ENCODE measurements at regions not wholly inside any gene's neighbourhood (a gene's known extent, or its start where the extent isn't known, plus 50 kb on each side); places are given as distances from the start of the nearest gene placed in this dataset.

DNA sequence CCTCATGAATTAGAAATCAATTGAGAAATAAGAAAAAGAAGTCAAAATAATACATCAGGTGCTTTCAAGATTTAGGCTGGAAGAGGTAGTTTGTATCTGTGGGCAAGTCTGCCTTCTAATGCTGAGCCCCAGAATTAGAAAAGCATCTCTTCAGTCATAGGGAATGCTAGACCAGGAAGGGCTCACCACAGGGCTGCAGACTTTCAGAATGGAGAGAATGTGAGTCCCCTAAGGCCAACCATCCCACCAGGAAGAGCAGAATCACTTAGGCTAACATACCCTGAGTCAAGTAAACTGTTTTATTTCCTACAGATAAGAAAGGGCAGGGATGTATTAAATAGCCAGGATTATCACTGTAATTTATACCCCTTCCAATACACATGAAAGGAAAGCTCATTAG, 510.2 kb downstream of the RNF144B start:
- no peaks in the 10 kb centered on the region for H3K9me3 ChIP-seq (replicated peaks in 1 of 11)
- no peak overlapping the region for H3K27ac ChIP-seq
- H3K9ac ChIP-seq, result no peak overlapping the region
- H3K4me2 ChIP-seq, result no peak overlapping the region
- TF ChIP-seq Cebpa-rat (IDR thresholded peaks at IDR 0.05), result no peak
- no peak overlapping the region for H3K4me3 ChIP-seq
- H3K36me3 ChIP-seq, result no peaks in the 10 kb centered on the region
- no peaks in the 10 kb centered on the region for H3K27me3 ChIP-seq
- no peaks in the 10 kb centered on the region for H3K4me1 ChIP-seq
- H4K20me1 ChIP-seq, result no peaks in the 10 kb centered on the region

- TF ChIP-seq Cebpa-rat (IDR thresholded peaks at IDR 0.05), result no peak
- 0 out of 20 replicates have a peak, but pooled peaks cover 0 to 2% (median 0%) of the 10 kb centered on the region in 10 experiments for H3K4me1 ChIP-seq
- H3K9me3 ChIP-seq (replicated peaks in 1 of 11), result no peaks in the 10 kb centered on the region
- no peaks in the 10 kb centered on the region for H3K27me3 ChIP-seq
- no peak overlapping the region for H3K4me3 ChIP-seq
- no peak overlapping the region for H3K27ac ChIP-seq
- no peak overlapping the region for H3K9ac ChIP-seq
- no peak overlapping the region for H3K4me2 ChIP-seq
- no peaks in the 10 kb centered on the region for H3K36me3 ChIP-seq
- no peaks in the 10 kb centered on the region for H4K20me1 ChIP-seq
These were observed 517.5 kb downstream of the RNF144B start for GRCh38 chr6:18904681-18905080.

DNA sequence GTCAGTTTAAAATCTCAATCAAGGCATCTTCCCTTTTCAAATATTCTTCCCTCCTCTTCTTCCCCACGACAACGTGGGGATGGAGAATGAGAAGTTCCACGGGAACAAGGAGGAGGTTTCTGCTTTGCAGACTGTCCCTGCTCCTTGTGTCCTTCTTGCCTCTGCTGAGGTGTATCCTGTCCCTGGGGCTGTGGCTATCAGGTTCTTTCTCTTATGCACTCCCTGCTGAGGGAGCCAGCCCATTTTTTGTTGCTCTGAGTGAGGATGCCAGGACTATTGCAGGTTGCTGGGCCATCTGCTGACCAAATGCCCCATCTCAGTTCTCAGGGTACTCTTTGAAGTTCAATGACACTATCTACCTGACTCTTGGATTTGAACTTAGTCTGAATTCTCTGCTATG, 533.6 kb downstream of the RNF144B start:
- no peak overlapping the region for H3K4me3 ChIP-seq
- H4K20me1 ChIP-seq, result no peaks in the 10 kb centered on the region
- H3K9ac ChIP-seq, result no peak overlapping the region
- H3K4me2 ChIP-seq, result no peak overlapping the region
- no peaks in the 10 kb centered on the region for H3K9me3 ChIP-seq (replicated peaks in 1 of 11)
- no peaks in the 10 kb centered on the region for H3K4me1 ChIP-seq
- no peak overlapping the region for H3K27ac ChIP-seq
- TF ChIP-seq Cebpa-rat (IDR thresholded peaks at IDR 0.05), result no peak
- no peaks in the 10 kb centered on the region for H3K36me3 ChIP-seq
- H3K27me3 ChIP-seq, result no peaks in the 10 kb centered on the region

DNA sequence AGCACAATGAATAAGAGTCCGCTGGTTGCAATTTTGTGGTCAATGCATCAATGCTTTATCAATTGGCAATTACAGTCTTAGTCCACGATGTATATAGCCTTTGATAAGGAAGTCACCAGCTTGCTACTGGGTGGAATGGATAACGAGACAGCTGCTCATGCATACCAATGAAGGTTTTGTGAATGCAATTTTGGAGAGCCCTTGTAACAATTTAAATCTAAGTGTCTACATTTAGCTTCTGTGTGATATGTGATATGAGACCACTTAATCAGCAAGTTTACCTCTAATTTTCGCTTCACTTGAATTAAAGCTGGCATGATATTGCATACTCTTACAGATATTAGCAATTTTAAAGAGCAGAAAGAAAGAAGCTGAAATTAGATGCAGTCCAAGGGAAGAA, 543.9 kb downstream of the RNF144B start:
- H3K9ac ChIP-seq, result no peak overlapping the region
- H3K36me3 ChIP-seq, result no peaks in the 10 kb centered on the region
- H4K20me1 ChIP-seq, result no peaks in the 10 kb centered on the region
- H3K27me3 ChIP-seq, result no peaks in the 10 kb centered on the region
- no peak overlapping the region for H3K4me2 ChIP-seq
- no peak overlapping the region for H3K27ac ChIP-seq
- H3K4me1 ChIP-seq, result no peaks in the 10 kb centered on the region
- TF ChIP-seq Cebpa-rat (IDR thresholded peaks at IDR 0.05), result no peak
- H3K4me3 ChIP-seq, result no peak overlapping the region
- H3K9me3 ChIP-seq (replicated peaks in 1 of 11), result no peaks in the 10 kb centered on the region

DNA sequence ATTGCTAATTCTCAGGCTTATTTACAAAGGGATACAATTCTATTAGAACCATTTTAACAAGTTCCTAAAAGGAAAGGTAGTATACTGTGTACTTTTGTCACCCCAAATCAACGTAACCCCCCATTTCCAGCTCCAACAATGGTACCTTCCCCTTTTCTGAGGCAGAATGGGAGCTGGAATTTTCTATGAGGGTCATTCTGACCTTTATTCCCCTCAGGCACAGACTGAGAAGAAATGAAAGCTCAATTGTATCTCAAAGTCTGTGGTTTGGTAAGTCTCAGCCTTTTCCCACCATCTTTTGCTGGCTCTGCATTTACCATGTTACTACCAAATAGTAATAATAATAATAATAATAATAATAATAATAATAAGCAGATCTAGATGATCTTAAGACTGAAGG, 571.0 kb downstream of the RNF144B start:
- Histone ChIP-seq H3K36me3 (no peaks in the 10 kb centered on the region), H3K27ac (no peak overlapping the region), H3K9me3 (replicated peaks in 1 of 11) (no peaks in the 10 kb centered on the region), H3K27me3 (no peaks in the 10 kb centered on the region), H3K4me1 (no peaks in the 10 kb centered on the region), H3K4me3 (no peak overlapping the region), H4K20me1 (no peaks in the 10 kb centered on the region), H3K9ac (no peak overlapping the region), H3K4me2 (no peak overlapping the region)
- TF ChIP-seq Cebpa-rat (IDR thresholded peaks at IDR 0.05), result no peak

- no peak for TF ChIP-seq Cebpa-rat (IDR thresholded peaks at IDR 0.05)
- no peak overlapping the region for H3K4me2 ChIP-seq
- H3K9me3 ChIP-seq (replicated peaks in 1 of 11), result no peaks in the 10 kb centered on the region
- H3K9ac ChIP-seq, result no peak overlapping the region
- no peaks in the 10 kb centered on the region for H3K27me3 ChIP-seq
- no peaks in the 10 kb centered on the region for H3K36me3 ChIP-seq
- H3K4me1 ChIP-seq, result no peaks in the 10 kb centered on the region
- H3K4me3 ChIP-seq, result no peak overlapping the region
- H4K20me1 ChIP-seq, result no peaks in the 10 kb centered on the region
- H3K27ac ChIP-seq, result no peak overlapping the region
These were observed 574.4 kb downstream of the RNF144B start for GRCh38 chr6:18961566-18961965.

GRCh38 chr6:18962361-18962905, 575.3 kb downstream of the RNF144B start:
- no peak overlapping the region for H3K4me2 ChIP-seq
- H3K9ac ChIP-seq, result no peak overlapping the region

GRCh38 chr6:18963439-18963838, 576.3 kb downstream of the RNF144B start:
- no peaks in the 10 kb centered on the region for H4K20me1 ChIP-seq
- H3K9ac ChIP-seq, result no peak overlapping the region
- no peak overlapping the region for H3K4me3 ChIP-seq
- no peaks in the 10 kb centered on the region for H3K4me1 ChIP-seq
- no peaks in the 10 kb centered on the region for H3K9me3 ChIP-seq (replicated peaks in 1 of 11)
- TF ChIP-seq Cebpa-rat (IDR thresholded peaks at IDR 0.05), result no peak
- H3K36me3 ChIP-seq, result no peaks in the 10 kb centered on the region
- no peak overlapping the region for H3K4me2 ChIP-seq
- no peak overlapping the region for H3K27ac ChIP-seq
- no peaks in the 10 kb centered on the region for H3K27me3 ChIP-seq

More at GRCh38 chr6:18962361-18962905, 575.3 kb downstream of the RNF144B start:
- H3K27me3 ChIP-seq, result no peaks in the 10 kb centered on the region
- H3K4me1 ChIP-seq, result no peaks in the 10 kb centered on the region
- no peak overlapping the region for H3K4me3 ChIP-seq
- no peak for TF ChIP-seq Cebpa-rat (IDR thresholded peaks at IDR 0.05)
- H3K36me3 ChIP-seq, result no peaks in the 10 kb centered on the region
- H3K9me3 ChIP-seq (replicated peaks in 1 of 11), result no peaks in the 10 kb centered on the region
- H4K20me1 ChIP-seq, result no peaks in the 10 kb centered on the region
- no peak overlapping the region for H3K27ac ChIP-seq

- no peak overlapping the region for H3K4me3 ChIP-seq
- H3K9ac ChIP-seq, result no peak overlapping the region
- TF ChIP-seq Cebpa-rat (IDR thresholded peaks at IDR 0.05), result no peak
- H3K4me2 ChIP-seq, result no peak overlapping the region
- no peaks in the 10 kb centered on the region for H3K36me3 ChIP-seq
- H4K20me1 ChIP-seq, result no peaks in the 10 kb centered on the region
- no peaks in the 10 kb centered on the region for H3K9me3 ChIP-seq (replicated peaks in 1 of 11)
- no peaks in the 10 kb centered on the region for H3K4me1 ChIP-seq
- no peaks in the 10 kb centered on the region for H3K27me3 ChIP-seq
- H3K27ac ChIP-seq, result no peak overlapping the region
These were observed 586.1 kb downstream of the RNF144B start for GRCh38 chr6:18973251-18973650.

DNA sequence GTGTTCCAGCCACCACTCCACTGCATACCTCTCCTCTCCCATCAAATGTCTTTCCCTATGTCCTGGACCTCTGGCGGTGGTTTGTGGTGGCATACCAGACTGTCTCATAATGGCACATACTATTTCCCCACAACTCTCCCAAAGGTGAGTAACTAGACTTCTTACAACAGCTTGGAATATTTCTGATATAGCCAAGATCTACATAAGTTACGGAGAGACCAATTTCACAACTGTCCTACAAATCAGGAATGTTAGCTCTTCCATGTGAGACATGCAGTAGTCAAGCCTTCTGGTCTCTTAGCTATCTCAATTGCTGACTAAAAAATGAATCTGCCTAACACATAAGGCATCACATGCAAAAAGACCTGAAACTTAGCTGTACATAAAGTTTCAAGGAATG, 588.9 kb downstream of the RNF144B start:
- H3K27me3 ChIP-seq, result no peaks in the 10 kb centered on the region
- H3K4me1 ChIP-seq, result no peaks in the 10 kb centered on the region
- no peak for TF ChIP-seq Cebpa-rat (IDR thresholded peaks at IDR 0.05)
- no peaks in the 10 kb centered on the region for H3K36me3 ChIP-seq
- no peaks in the 10 kb centered on the region for H3K9me3 ChIP-seq (replicated peaks in 1 of 11)
- no peak overlapping the region for H3K4me3 ChIP-seq
- H3K9ac ChIP-seq, result no peak overlapping the region
- H3K4me2 ChIP-seq, result no peak overlapping the region
- no peak overlapping the region for H3K27ac ChIP-seq
- H4K20me1 ChIP-seq, result no peaks in the 10 kb centered on the region
